Liver (tissue), 8 donors: ENCODE measurements at regions not wholly inside any gene's neighbourhood (a gene's known extent, or its start where the extent isn't known, plus 50 kb on each side); places are given as distances from the start of the nearest gene placed in this dataset.
A peak's percentile ranks its signal among the peaks of the same experiment; 100 is the strongest.

Experiments
- DNase-seq: peaks from one replicate; pipeline ENCODE4 v3.0.0-alpha.2; 2017; ENCODE audit warnings: low spot score
- H3K27ac ChIP-seq, 2 donors: one replicate each; pipeline ENCODE4 v1.7.0; 2013; ENCODE audit warnings: inconsistent platforms in 2 of 2, low read length in 2 of 2, control low read depth in 1 of 2, low read depth in 1 of 2, mild to moderate bottlenecking in 1 of 2
- H3K27me3 ChIP-seq, 4 donors: one replicate each; pipeline versions ENCODE4 v1.6.1 to v1.7.0; 2013; ENCODE audit warnings: low read length in 3 of 4, inconsistent platforms in 1 of 4, mild to moderate bottlenecking in 1 of 4, moderate library complexity in 1 of 4; ENCODE audit not compliant: control insufficient read depth in 4 of 4, insufficient read depth in 4 of 4
- H3K36me3 ChIP-seq, 4 donors: one replicate each; pipeline versions ENCODE4 v1.6.1 to v1.7.0; 2013; ENCODE audit warnings: low read length in 3 of 4, mild to moderate bottlenecking in 3 of 4, low read depth in 1 of 4, moderate library complexity in 1 of 4; ENCODE audit not compliant: control insufficient read depth in 4 of 4, insufficient read depth in 3 of 4
- H3K4me1 ChIP-seq, 4 donors: one replicate each; pipeline versions ENCODE4 v1.6.1 to v1.7.0; 2013; ENCODE audit warnings: low read length in 3 of 4, mild to moderate bottlenecking in 3 of 4, moderate library complexity in 1 of 4; ENCODE audit not compliant: control insufficient read depth in 4 of 4, insufficient read depth in 4 of 4
- H3K4me3 ChIP-seq, 3 donors: one replicate each; pipeline versions ENCODE4 v1.6.1 to v1.7.0; 2013; ENCODE audit warnings: low read length in 3 of 3, control low read depth in 1 of 3, low read depth in 1 of 3, mild to moderate bottlenecking in 1 of 3
- H3K9ac ChIP-seq, 2 donors: one replicate each; pipeline ENCODE4 v1.7.0; 2013; ENCODE audit warnings: low read length in 2 of 2, mild to moderate bottlenecking in 2 of 2, moderate library complexity in 2 of 2, control low read depth in 1 of 2, low read depth in 1 of 2
- H3K9me3 ChIP-seq, 4 donors: one replicate each; pipeline versions ENCODE4 v1.6.1 to v1.7.0; 2013; ENCODE audit warnings: low read length in 3 of 4; ENCODE audit not compliant: control insufficient read depth in 4 of 4
- CTCF ChIP-seq: fragments of 150-350 bp; IDR thresholded peaks from 2 replicates; pipeline ENCODE4 v1.5.1; 2017; ENCODE audit warnings: improper control_type of control experiment, low read depth, low read length; ENCODE audit not compliant: missing input control
- EGR1 ChIP-seq, 2 donors: IDR thresholded peaks; 2 replicates each; pipeline ENCODE4 v1.6.1; 2016 to 2018; ENCODE audit warnings: antibody characterized with exemption in 2 of 2, low read depth in 2 of 2
- FOXA1 ChIP-seq: IDR thresholded peaks from 2 replicates; pipeline ENCODE4 v1.6.1; 2016; ENCODE audit warnings: antibody characterized with exemption
- HNF4A ChIP-seq, 2 donors: conservative IDR thresholded peaks; 2 replicates each; pipeline ENCODE4 v1.6.1; 2016; ENCODE audit warnings: antibody characterized with exemption in 2 of 2, mild to moderate bottlenecking in 2 of 2
- HNF4G ChIP-seq: IDR thresholded peaks from 2 replicates; pipeline ENCODE4 v1.6.1; 2016; ENCODE audit warnings: antibody characterized with exemption
- JUND ChIP-seq, 2 donors: IDR thresholded peaks; 2 replicates each; pipeline ENCODE4 v1.6.1; 2016; ENCODE audit warnings: antibody characterized with exemption in 2 of 2
- RAD21 ChIP-seq, 2 donors: IDR thresholded peaks; 2 replicates each; pipeline ENCODE4 v1.6.1; 2016; ENCODE audit warnings: antibody characterized with exemption in 2 of 2, mild to moderate bottlenecking in 2 of 2
- RXRA ChIP-seq, 2 donors: IDR thresholded peaks; 2 replicates each; pipeline ENCODE4 v1.6.1; 2017 to 2018; ENCODE audit warnings: antibody characterized with exemption in 2 of 2, mild to moderate bottlenecking in 1 of 2
- SP1 ChIP-seq: IDR thresholded peaks from 2 replicates; pipeline ENCODE4 v1.6.1; 2018; ENCODE audit warnings: antibody characterized with exemption, mild to moderate bottlenecking
- TAF1 ChIP-seq: conservative IDR thresholded peaks from 2 replicates; pipeline ENCODE4 v1.6.1; 2016; ENCODE audit warnings: antibody characterized with exemption, mild to moderate bottlenecking
- YY1 ChIP-seq: IDR thresholded peaks from 2 replicates; pipeline ENCODE4 v1.6.1; 2016; ENCODE audit warnings: antibody characterized with exemption, mild to moderate bottlenecking
- ZBTB33 ChIP-seq: IDR thresholded peaks from 2 replicates; pipeline ENCODE4 v1.6.1; 2016; ENCODE audit warnings: antibody characterized with exemption
- WGBS: extraction: QIAGEN DNeasy Blood & Tissue Kit; methylation state at CpG from one replicate; pipeline ENCODE4 v1.1.7; 2013; 5-methylcytosine and 5-hydroxymethylcytosine counted together
- TF ChIP-seq, protein P1 (sequence below): IDR thresholded peaks from 2 replicates; pipeline ENCODE4 v1.6.1; 2016; ENCODE audit warnings: antibody characterized with exemption
- TF ChIP-seq, protein P2 (sequence below): IDR thresholded peaks from 2 replicates; pipeline ENCODE4 v1.6.1; 2016; ENCODE audit warnings: antibody characterized with exemption, mild to moderate bottlenecking
- donor health status: healthy.
- donor health status: healthy.
- donor health status: healthy.
- donor health status: healthy.
- donor health status: healthy.

GRCh38 chr22:22955866-22956535, 68.4 kb downstream of the IGLL5 start:
- Histone ChIP-seq H3K27ac (no peak overlapping the region), H3K4me1 (peaks cover 5 to 16% (median 12%) of the 10 kb centered on the region in 4 donors), H3K9ac (no peak overlapping the region), H3K27me3 (peaks cover 0 to 4% (median 0%) of the 10 kb centered on the region in 4 donors), H3K4me3 (no peak overlapping the region), H3K36me3 (no peaks in the 10 kb centered on the region), H3K9me3 (no peaks in the 10 kb centered on the region)
- peak; percentile 57 for DNase-seq
- TF ChIP-seq SP1: no peak
- peak; percentile 93 to 94 for TF ChIP-seq RAD21 (IDR thresholded peaks at IDR 0.05)
- no peak for TF ChIP-seq RXRA (IDR thresholded peaks at IDR 0.05)
- TF ChIP-seq CTCF: peak; percentile 85
- TF ChIP-seq HNF4A (conservative IDR thresholded peaks at IDR 0.05): no peak
- no peak for TF ChIP-seq FOXA1
- 25% methylated on average over 8 of the region's 8 CpGs for WGBS

- Histone ChIP-seq H3K27me3 (peaks cover 0 to 4% (median 0%) of the 10 kb centered on the region in 4 donors), H3K9ac (no peak overlapping the region), H3K4me3 (no peak overlapping the region), H3K4me1 (peaks cover 5 to 20% (median 13%) of the 10 kb centered on the region in 4 donors), H3K36me3 (no peaks in the 10 kb centered on the region), H3K9me3 (no peaks in the 10 kb centered on the region), H3K27ac (no peak overlapping the region)
- TF ChIP-seq RXRA (IDR thresholded peaks at IDR 0.05) (no peak), JUND (IDR thresholded peaks at IDR 0.05) (no peak), HNF4G (no peak)
- whole genome bisulfite sequencing: 85% methylated on average over 5 of the region's 5 CpGs
- no peak for DNase-seq
These were observed 69.5 kb downstream of the IGLL5 start for GRCh38 chr22:22957090-22957489.

DNA sequence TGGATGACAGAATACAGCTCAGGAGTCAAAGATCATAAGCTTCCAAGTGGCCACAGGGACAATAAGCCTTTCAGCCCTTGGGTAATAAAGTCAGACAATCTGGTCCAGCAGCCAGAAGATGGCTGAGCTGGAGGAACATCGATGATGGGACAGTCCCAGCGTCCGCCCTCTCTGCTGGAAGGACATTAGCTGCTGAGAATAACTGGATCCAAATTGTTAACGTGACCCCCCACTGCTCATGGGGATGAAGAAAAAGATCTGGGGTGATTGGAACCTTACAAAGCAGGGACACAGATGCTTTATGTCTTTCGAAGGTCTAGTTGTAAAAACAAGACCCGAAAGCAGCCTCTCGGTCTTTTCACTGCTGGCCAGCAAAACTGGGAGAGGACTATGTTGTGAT, 71.0 kb downstream of the IGLL5 start:
- no peaks in the 10 kb centered on the region for H3K36me3 ChIP-seq
- peaks cover 0 to 4% (median 0%) of the 10 kb centered on the region in 4 donors for H3K27me3 ChIP-seq
- peaks cover 5 to 20% (median 13%) of the 10 kb centered on the region in 4 donors for H3K4me1 ChIP-seq
- no peak overlapping the region for H3K27ac ChIP-seq
- 81% methylated on average over 7 of the region's 7 CpGs for WGBS
- H3K9me3 ChIP-seq: no peaks in the 10 kb centered on the region
- no peak overlapping the region for H3K4me3 ChIP-seq
- DNase-seq: no peak
- no peak overlapping the region for H3K9ac ChIP-seq
- TF ChIP-seq HNF4A (conservative IDR thresholded peaks at IDR 0.05): no peak
- TF ChIP-seq ZBTB33: no peak
- TF ChIP-seq CTCF: no peak
- TF ChIP-seq YY1: no peak
- no peak for TF ChIP-seq TAF1
- TF ChIP-seq, protein P1, sequence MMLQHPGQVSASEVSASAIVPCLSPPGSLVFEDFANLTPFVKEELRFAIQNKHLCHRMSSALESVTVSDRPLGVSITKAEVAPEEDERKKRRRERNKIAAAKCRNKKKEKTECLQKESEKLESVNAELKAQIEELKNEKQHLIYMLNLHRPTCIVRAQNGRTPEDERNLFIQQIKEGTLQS: no peak
- no peak for TF ChIP-seq EGR1 (IDR thresholded peaks at IDR 0.05; ENCODE audit: low read depth in 2 of 2)
- TF ChIP-seq SP1: no peak
- TF ChIP-seq, protein P2, sequence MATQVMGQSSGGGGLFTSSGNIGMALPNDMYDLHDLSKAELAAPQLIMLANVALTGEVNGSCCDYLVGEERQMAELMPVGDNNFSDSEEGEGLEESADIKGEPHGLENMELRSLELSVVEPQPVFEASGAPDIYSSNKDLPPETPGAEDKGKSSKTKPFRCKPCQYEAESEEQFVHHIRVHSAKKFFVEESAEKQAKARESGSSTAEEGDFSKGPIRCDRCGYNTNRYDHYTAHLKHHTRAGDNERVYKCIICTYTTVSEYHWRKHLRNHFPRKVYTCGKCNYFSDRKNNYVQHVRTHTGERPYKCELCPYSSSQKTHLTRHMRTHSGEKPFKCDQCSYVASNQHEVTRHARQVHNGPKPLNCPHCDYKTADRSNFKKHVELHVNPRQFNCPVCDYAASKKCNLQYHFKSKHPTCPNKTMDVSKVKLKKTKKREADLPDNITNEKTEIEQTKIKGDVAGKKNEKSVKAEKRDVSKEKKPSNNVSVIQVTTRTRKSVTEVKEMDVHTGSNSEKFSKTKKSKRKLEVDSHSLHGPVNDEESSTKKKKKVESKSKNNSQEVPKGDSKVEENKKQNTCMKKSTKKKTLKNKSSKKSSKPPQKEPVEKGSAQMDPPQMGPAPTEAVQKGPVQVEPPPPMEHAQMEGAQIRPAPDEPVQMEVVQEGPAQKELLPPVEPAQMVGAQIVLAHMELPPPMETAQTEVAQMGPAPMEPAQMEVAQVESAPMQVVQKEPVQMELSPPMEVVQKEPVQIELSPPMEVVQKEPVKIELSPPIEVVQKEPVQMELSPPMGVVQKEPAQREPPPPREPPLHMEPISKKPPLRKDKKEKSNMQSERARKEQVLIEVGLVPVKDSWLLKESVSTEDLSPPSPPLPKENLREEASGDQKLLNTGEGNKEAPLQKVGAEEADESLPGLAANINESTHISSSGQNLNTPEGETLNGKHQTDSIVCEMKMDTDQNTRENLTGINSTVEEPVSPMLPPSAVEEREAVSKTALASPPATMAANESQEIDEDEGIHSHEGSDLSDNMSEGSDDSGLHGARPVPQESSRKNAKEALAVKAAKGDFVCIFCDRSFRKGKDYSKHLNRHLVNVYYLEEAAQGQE: no peak
- TF ChIP-seq HNF4G: no peak
